ENCODE measurements at regions not wholly inside any gene's neighbourhood (a gene's known extent, or its start where the extent isn't known, plus 50 kb on each side); places are given as distances from the start of the nearest gene placed in this dataset.

DNA sequence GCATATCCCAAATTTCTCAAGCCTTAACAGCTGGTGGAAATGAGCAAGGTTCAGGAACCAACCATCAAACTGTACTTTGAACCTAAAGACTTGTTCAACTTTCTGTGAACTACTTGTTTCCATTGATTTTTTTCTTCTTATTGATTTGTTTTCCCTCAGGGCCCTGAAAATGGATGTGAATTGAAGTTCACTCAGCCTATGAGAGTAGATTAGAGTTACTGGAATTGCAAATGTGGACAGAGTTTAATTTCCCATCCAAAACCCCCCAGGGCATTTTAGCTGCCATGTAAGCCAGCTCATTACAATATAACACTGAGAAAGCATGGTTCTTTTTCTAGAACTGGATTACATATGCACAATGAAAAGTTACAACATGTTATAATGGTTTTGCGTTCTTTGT, 1105.7 kb downstream of the REEP3 start:
- peaks cover 6% of the 10 kb centered on the region for H3K4me1 Mint-ChIP-seq
- H3K36me3 Mint-ChIP-seq (ENCODE audit: low read depth) = no peaks in the 10 kb centered on the region
- H3K4me3 Mint-ChIP-seq = no peak overlapping the region
- peaks cover 3% of the 10 kb centered on the region for H3K27me3 Mint-ChIP-seq (ENCODE audit: low read depth, poor library complexity)
- TF ChIP-seq, protein P1, sequence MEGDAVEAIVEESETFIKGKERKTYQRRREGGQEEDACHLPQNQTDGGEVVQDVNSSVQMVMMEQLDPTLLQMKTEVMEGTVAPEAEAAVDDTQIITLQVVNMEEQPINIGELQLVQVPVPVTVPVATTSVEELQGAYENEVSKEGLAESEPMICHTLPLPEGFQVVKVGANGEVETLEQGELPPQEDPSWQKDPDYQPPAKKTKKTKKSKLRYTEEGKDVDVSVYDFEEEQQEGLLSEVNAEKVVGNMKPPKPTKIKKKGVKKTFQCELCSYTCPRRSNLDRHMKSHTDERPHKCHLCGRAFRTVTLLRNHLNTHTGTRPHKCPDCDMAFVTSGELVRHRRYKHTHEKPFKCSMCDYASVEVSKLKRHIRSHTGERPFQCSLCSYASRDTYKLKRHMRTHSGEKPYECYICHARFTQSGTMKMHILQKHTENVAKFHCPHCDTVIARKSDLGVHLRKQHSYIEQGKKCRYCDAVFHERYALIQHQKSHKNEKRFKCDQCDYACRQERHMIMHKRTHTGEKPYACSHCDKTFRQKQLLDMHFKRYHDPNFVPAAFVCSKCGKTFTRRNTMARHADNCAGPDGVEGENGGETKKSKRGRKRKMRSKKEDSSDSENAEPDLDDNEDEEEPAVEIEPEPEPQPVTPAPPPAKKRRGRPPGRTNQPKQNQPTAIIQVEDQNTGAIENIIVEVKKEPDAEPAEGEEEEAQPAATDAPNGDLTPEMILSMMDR (IDR thresholded peaks at IDR 0.05) = no peak
- no peak for DNase-seq
- H3K9me3 Mint-ChIP-seq = no peaks in the 10 kb centered on the region
- no peak overlapping the region for H3K27ac Mint-ChIP-seq

DNA sequence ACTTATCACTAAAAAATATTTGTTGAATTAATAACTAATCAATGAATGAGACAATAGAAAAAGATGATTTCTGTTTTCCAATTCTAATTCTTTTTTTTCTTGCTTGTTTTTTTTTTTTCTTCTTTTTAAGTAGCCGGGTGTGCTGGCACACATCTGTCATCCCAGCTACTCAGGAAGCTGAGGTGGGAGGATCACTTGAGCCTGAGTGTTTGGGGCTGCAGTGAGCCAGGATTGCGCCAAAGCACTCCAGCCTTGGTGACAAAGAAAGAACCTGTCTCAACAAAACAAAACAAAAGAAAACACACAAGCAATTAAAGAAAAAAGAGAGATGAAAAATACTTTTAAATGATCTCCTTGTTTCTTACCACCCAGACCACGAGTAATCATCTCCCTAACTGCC, 1109.3 kb downstream of the REEP3 start:
- TF ChIP-seq, protein P1 (IDR thresholded peaks at IDR 0.05) = no peak
- Mint-ChIP-seq H3K27me3 (ENCODE audit: low read depth, poor library complexity) (peaks cover 3% of the 10 kb centered on the region), H3K36me3 (ENCODE audit: low read depth) (no peaks in the 10 kb centered on the region), H3K4me1 (peaks cover 6% of the 10 kb centered on the region), H3K4me3 (no peak overlapping the region), H3K27ac (no peak overlapping the region), H3K9me3 (no peaks in the 10 kb centered on the region)
- no peak for DNase-seq

DNA sequence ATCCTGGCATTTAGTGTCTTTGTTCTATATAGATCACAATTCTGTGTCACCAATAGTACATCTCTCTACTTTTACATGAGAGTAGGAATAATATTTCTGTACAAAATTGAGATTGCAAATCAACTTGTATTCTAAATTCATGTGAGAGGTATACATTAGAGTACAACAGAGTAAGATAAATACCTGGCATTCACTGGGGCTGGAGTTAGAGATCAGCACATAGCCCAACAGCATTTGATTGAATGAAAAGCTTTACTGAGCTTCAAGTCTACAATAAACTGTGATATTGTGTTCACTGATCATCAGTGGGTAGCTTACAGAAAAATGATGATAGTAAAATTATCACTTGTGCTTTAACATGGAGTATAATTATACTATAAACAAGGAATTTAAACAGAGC, 1114.7 kb downstream of the REEP3 start:
- Mint-ChIP-seq H3K27ac (no peak overlapping the region), H3K36me3 (ENCODE audit: low read depth) (no peaks in the 10 kb centered on the region), H3K27me3 (ENCODE audit: low read depth, poor library complexity) (no peaks in the 10 kb centered on the region), H3K4me3 (no peak overlapping the region), H3K4me1 (peaks cover under 1% of the 10 kb centered on the region), H3K9me3 (no peaks in the 10 kb centered on the region)
- no peak for DNase-seq
- TF ChIP-seq, protein P1 (IDR thresholded peaks at IDR 0.05) = no peak

DNA sequence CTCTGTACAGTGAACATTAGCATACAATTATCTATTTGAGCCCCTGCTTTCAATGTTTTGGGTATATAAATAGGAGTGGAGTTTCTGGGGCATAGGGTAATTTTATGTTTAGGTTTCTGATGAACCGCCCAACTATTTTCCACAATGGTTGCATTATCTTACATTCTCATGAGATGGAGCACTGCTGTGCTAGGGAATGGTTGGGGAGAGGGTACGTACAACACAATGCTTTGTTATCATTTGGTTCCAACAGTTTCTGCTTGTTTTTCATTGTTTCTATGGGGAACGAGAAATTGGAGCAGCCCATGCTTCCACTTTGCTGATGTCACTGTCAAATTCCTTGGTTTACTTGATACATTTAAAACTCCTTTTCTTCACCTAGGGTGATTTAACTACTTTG, 1115.3 kb downstream of the REEP3 start:
- Mint-ChIP-seq H3K4me1 (no peaks in the 10 kb centered on the region), H3K4me3 (no peak overlapping the region), H3K27ac (peak overlapping the region; percentile 62), H3K27me3 (ENCODE audit: low read depth, poor library complexity) (no peaks in the 10 kb centered on the region), H3K36me3 (ENCODE audit: low read depth) (no peaks in the 10 kb centered on the region), H3K9me3 (no peaks in the 10 kb centered on the region)
- DNase-seq = no peak
- TF ChIP-seq, protein P1 (IDR thresholded peaks at IDR 0.05) = no peak

DNA sequence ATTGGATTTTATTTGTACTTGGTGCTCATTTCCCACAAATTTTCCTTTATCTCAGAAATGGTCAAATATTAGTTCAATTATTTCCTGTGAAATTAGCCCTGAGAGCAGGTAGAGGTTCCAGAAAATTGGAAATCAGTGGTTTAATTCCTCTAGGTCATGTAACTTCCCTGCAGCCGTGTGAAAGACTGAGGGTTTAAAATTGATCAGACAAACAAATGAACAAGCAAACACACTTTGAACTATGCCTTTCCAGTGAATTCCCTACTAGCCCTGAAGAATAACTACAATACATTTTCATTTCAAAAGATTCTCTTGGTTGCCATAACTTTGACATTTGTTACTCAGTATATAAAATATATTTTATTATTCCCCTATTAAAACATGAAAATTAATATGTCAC, 1116.7 kb downstream of the REEP3 start:
- DNase-seq = no peak
- H3K9me3 Mint-ChIP-seq = no peaks in the 10 kb centered on the region
- TF ChIP-seq, protein P1 (IDR thresholded peaks at IDR 0.05) = no peak
- H3K4me1 Mint-ChIP-seq = no peaks in the 10 kb centered on the region
- peaks cover 5% of the 10 kb centered on the region for H3K27me3 Mint-ChIP-seq (ENCODE audit: low read depth, poor library complexity)
- H3K4me3 Mint-ChIP-seq = no peak overlapping the region
- H3K27ac Mint-ChIP-seq = no peak overlapping the region
- no peaks in the 10 kb centered on the region for H3K36me3 Mint-ChIP-seq (ENCODE audit: low read depth)

DNA sequence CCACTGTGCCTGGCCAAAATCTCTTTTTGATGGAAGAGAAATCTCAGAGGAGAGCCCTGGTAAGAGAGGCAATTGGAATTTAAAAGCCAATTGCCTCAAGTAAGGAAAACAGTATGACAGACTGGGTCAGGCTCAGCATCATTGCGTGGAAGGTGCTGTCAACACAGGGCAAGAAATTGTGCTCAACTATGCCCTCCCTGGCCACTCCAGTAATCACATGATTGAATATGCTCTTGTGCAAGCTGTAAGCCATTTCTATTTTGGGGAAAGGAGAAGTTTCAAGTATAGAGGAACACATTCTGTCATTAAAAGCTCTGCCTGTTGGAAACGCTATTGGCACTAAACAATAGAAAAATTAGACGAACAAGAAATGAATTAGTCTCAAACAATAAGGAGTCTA, 1127.7 kb downstream of the REEP3 start:
- Mint-ChIP-seq H3K36me3 (ENCODE audit: low read depth) (no peaks in the 10 kb centered on the region), H3K4me1 (no peaks in the 10 kb centered on the region), H3K27ac (no peak overlapping the region), H3K4me3 (no peak overlapping the region), H3K9me3 (no peaks in the 10 kb centered on the region), H3K27me3 (ENCODE audit: low read depth, poor library complexity) (peaks cover 3% of the 10 kb centered on the region)
- TF ChIP-seq, protein P1 (IDR thresholded peaks at IDR 0.05) = no peak
- no peak for DNase-seq
